GM23248 (cell line): ENCODE measurements at regions not wholly inside any gene's neighbourhood (a gene's known extent, or its start where the extent isn't known, plus 50 kb on each side); places are given as distances from the start of the nearest gene placed in this dataset.

ENCODE experiments used
- DNase-seq: peaks from one replicate; pipeline ENCODE4 v3.0.0-alpha.2; 2015
- H2AFZ ChIP-seq: fragments of 200-600 bp; sonication (generic); 2 replicates; pipeline ENCODE4 v1.6.1; 2016; ENCODE audit warnings: antibody characterized with exemption
- H3F3A ChIP-seq: fragments of 200-600 bp; sonication (generic); 2 replicates; pipeline ENCODE4 v1.6.1; 2016; ENCODE audit warnings: mild to moderate bottlenecking, antibody characterized with exemption, mixed run types; ENCODE audit not compliant: insufficient read depth
- H3K27ac ChIP-seq: fragments of 200-600 bp; sonication (generic); 2 replicates; pipeline ENCODE4 v1.5.1; 2016; ENCODE audit warnings: mild to moderate bottlenecking
- H3K27me3 ChIP-seq: fragments of 200-600 bp; sonication (generic); replicated peaks from 2 replicates; pipeline ENCODE4 v1.6.1; 2016; ENCODE audit warnings: mild to moderate bottlenecking; ENCODE audit not compliant: insufficient read depth
- H3K36me3 ChIP-seq: fragments of 200-600 bp; sonication (generic); 2 replicates; pipeline ENCODE4 v1.6.1; 2016; ENCODE audit warnings: low read depth, mild to moderate bottlenecking
- H3K4me1 ChIP-seq: fragments of 200-600 bp; sonication (generic); 2 replicates; pipeline ENCODE4 v1.6.1; 2016; ENCODE audit warnings: mild to moderate bottlenecking; ENCODE audit not compliant: insufficient read depth
- H3K4me2 ChIP-seq: fragments of 200-600 bp; sonication (generic); one replicate; pipeline ENCODE4 v1.6.1; 2016; ENCODE audit warnings: mild to moderate bottlenecking; ENCODE audit not compliant: unreplicated experiment
- H3K4me3 ChIP-seq: fragments of 200-600 bp; sonication (generic); 2 replicates; pipeline ENCODE4 v1.5.1; 2016; ENCODE audit warnings: mild to moderate bottlenecking
- H3K79me2 ChIP-seq: fragments of 200-600 bp; sonication (generic); 2 replicates; pipeline ENCODE4 v1.6.1; 2016; ENCODE audit warnings: mild to moderate bottlenecking; ENCODE audit not compliant: insufficient read depth
- H3K9ac ChIP-seq: fragments of 200-600 bp; sonication (generic); 2 replicates; pipeline ENCODE4 v1.6.1; 2016; ENCODE audit warnings: mild to moderate bottlenecking
- H3K9me2 ChIP-seq: fragments of 200-600 bp; sonication (generic); 2 replicates; pipeline ENCODE4 v1.6.1; 2016; ENCODE audit warnings: mixed run types, mild to moderate bottlenecking, moderate library complexity; ENCODE audit not compliant: insufficient read depth
- H3K9me3 ChIP-seq: fragments of 200-600 bp; sonication (generic); one replicate; pipeline ENCODE4 v1.6.1; 2017; ENCODE audit warnings: low read depth
- H4K20me1 ChIP-seq: fragments of 200-600 bp; sonication (generic); 2 replicates; pipeline ENCODE4 v1.6.0; 2016; ENCODE audit not compliant: insufficient read depth
- EZH2 ChIP-seq: fragments of 200-600 bp; sonication (generic); IDR thresholded peaks from 2 replicates; pipeline ENCODE4 v1.6.1; 2018; ENCODE audit warnings: antibody characterized with exemption, mild to moderate bottlenecking; ENCODE audit not compliant: insufficient read depth, poor library complexity, severe bottlenecking
- EZH2phosphoT487 ChIP-seq: fragments of 200-600 bp; sonication (generic); IDR thresholded peaks from 2 replicates; pipeline ENCODE4 v1.6.1; 2018; ENCODE audit warnings: antibody characterized with exemption, moderate library complexity, mild to moderate bottlenecking, low read depth; ENCODE audit not compliant: insufficient read depth
- WGBS, 2 experiments: methylation state at CpG; one replicate each; pipeline ENCODE4 v1.1.6; 2015 to 2017; ENCODE audit warnings: low lambda C conversion rate in 2 of 2, low coverage in 1 of 2; ENCODE audit errors: missing lambda C conversion rate in 2 of 2; 5-methylcytosine and 5-hydroxymethylcytosine counted together
- in situ Hi-C: fragments of 300-500 bp; cut with MboI; formaldehyde crosslinking; loops from 2 replicates; pipeline ENCODE4 v1.15.0; 2020

DNA sequence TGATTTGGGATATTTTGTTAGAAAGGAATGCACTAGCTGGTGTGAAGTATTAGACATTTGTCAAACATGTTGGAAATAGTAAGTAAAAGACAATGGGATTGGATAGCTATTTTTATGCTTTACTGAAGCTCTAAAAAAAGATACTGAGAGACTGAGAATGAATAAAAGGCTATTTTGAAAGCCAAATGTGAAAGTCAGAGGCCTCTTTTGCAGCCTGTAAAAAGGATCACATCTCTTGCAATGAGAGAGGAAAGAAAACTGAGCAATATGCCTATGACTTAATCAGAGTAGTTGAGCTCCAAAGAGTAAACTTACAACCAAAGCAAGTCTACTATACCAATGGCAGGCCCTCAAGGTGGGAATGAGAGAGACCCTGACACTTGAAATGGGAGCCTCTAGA lies 212.6 kb upstream of the LCORL start:
- H3K36me3 ChIP-seq: no peaks in the 10 kb centered on the region

DNA sequence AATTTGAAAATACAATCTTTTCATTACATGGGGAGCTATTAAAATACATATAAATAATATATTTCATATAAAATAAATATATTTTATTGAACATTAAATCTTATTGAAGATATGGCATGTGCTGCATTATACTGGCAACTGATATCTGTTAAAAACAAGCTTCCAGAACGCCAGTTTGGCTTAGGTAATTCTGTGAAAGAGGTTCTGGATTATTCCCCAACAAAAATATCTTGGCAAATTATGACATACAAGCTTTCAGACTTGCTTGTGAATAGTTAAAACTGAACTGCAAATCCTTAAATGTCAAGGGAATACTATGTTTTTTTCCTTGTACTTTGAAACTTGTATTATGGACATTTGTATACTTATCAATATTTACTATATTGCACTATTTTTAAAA lies 210.2 kb upstream of the LCORL start:
- DNase-seq: no peak
- in situ Hi-C loops: no loop called here

More for the DNA sequence above, 212.6 kb upstream of the LCORL start:
- H3K4me1 ChIP-seq: no peaks in the 10 kb centered on the region
- H3K4me3 ChIP-seq: no peak overlapping the region
- in situ Hi-C loops: no loop called here
- H2AFZ ChIP-seq: no peak overlapping the region
- H3K4me2 ChIP-seq: no peak overlapping the region
- DNase-seq: no peak
- no peaks in the 10 kb centered on the region for H3F3A ChIP-seq
- no peaks in the 10 kb centered on the region for H3K27me3 ChIP-seq
- no peaks in the 10 kb centered on the region for H4K20me1 ChIP-seq
- H3K27ac ChIP-seq: no peak overlapping the region
- H3K79me2 ChIP-seq: no peaks in the 10 kb centered on the region
- H3K9me3 ChIP-seq: no peaks in the 10 kb centered on the region
- no peaks in the 10 kb centered on the region for H3K9me2 ChIP-seq
- no peak overlapping the region for H3K9ac ChIP-seq
- TF ChIP-seq EZH2 (no peak), EZH2phosphoT487 (no peak)

DNA sequence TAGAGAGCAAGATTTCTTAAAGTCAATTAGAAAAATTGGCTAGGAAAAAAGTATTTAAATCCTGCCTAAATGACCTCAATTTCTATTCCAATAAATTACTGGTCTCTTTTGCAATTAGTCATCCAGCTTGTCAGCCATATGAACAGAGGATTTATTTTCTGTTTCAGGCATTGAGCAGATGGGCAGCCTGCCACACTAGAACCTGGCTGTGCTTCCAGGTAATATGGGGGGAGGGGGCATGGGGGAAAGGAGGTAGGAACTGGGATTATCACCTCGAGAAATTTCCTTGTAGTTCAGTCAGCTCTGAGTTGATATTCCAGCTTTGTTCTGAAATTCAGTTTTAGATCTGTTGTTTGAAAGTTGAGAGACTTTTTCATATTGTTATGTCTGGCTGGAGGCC lies 206.3 kb upstream of the LCORL start:
- H3K79me2 ChIP-seq: no peaks in the 10 kb centered on the region
- TF ChIP-seq EZH2phosphoT487: no peak
- no peak for TF ChIP-seq EZH2
- H3K36me3 ChIP-seq: no peaks in the 10 kb centered on the region
- H3K9ac ChIP-seq: no peak overlapping the region
- H3K27me3 ChIP-seq: no peaks in the 10 kb centered on the region
- no peaks in the 10 kb centered on the region for H4K20me1 ChIP-seq
- H3K9me2 ChIP-seq: no peaks in the 10 kb centered on the region
- no peaks in the 10 kb centered on the region for H3F3A ChIP-seq
- DNase-seq: no peak
- no peak overlapping the region for H3K27ac ChIP-seq
- H3K4me2 ChIP-seq: no peak overlapping the region
- no peaks in the 10 kb centered on the region for H3K9me3 ChIP-seq
- H3K4me1 ChIP-seq: no peaks in the 10 kb centered on the region
- 0 to 12% methylated on average over 1 of the region's 1 CpG for WGBS, 2 experiments
- no peak overlapping the region for H3K4me3 ChIP-seq
- in situ Hi-C loops: no loop called here
- no peak overlapping the region for H2AFZ ChIP-seq

More for the DNA sequence above, 210.2 kb upstream of the LCORL start:
- WGBS, 2 experiments: 3 to 6% methylated on average over 1 of the region's 1 CpG
- Histone ChIP-seq H2AFZ (no peak overlapping the region), H3K4me2 (no peak overlapping the region), H3K4me3 (no peak overlapping the region), H3K4me1 (no peaks in the 10 kb centered on the region), H3K27me3 (no peaks in the 10 kb centered on the region), H3K9me3 (no peaks in the 10 kb centered on the region), H3K27ac (no peak overlapping the region), H3F3A (no peaks in the 10 kb centered on the region), H3K9ac (no peak overlapping the region), H3K36me3 (no peaks in the 10 kb centered on the region), H3K9me2 (no peaks in the 10 kb centered on the region), H3K79me2 (no peaks in the 10 kb centered on the region), H4K20me1 (no peaks in the 10 kb centered on the region)
- TF ChIP-seq EZH2 (no peak), EZH2phosphoT487 (no peak)

DNA sequence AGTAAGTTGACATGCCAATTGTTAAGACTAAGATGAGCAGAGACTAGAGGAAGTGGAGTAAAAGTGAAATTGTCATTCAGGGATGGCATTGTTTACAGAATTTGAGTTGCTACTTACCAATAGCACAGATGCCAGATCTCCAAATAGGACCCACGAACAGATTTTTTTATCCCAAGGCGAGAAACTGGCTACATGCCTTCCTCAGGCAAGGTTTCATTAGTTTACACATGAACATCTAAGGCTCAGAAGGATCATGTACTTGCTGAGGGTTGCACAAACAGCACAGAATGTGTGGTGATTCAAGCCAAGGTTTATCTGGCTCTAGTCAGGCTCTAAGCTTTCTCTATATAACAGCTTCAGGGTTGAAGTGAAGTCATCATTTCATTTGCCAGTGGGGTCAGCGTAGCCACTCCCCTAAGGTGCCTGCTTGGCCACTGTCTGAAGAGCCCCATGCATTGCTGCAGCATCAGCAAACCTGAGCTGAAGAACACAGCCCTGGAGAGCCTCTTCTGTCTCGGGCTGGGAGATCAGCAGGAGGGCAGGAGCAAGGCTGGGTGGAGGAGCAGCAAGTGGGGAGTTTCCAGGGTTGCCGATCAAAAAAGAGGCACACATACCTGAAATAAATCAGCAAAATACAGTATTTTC lies 193.0 kb upstream of the LCORL start:
- Histone ChIP-seq H3K4me2 (no peak overlapping the region), H3K9me2 (no peaks in the 10 kb centered on the region), H3K4me3 (no peak overlapping the region), H3K9ac (no peak overlapping the region), H3K79me2 (no peaks in the 10 kb centered on the region), H3K27me3 (no peaks in the 10 kb centered on the region), H3K27ac (no peak overlapping the region), H3F3A (no peaks in the 10 kb centered on the region), H4K20me1 (no peaks in the 10 kb centered on the region), H3K36me3 (no peaks in the 10 kb centered on the region), H3K4me1 (no peaks in the 10 kb centered on the region), H2AFZ (no peak overlapping the region), H3K9me3 (no peaks in the 10 kb centered on the region)
- no peak for TF ChIP-seq EZH2
- no peak for TF ChIP-seq EZH2phosphoT487
- WGBS, 2 experiments: 10 to 20% methylated on average over 5 of the region's 5 CpGs
- in situ Hi-C loops: no loop called here
- no peak for DNase-seq
